ENCODE measurements at regions not wholly inside any gene's neighbourhood (a gene's known extent, or its start where the extent isn't known, plus 50 kb on each side); places are given as distances from the start of the nearest gene placed in this dataset.
"Not testable (repeated sequence)": the region's sequence is repeated elsewhere in the genome, so short reads cannot be mapped to it uniquely, and the experiment has no call there.

DNA sequence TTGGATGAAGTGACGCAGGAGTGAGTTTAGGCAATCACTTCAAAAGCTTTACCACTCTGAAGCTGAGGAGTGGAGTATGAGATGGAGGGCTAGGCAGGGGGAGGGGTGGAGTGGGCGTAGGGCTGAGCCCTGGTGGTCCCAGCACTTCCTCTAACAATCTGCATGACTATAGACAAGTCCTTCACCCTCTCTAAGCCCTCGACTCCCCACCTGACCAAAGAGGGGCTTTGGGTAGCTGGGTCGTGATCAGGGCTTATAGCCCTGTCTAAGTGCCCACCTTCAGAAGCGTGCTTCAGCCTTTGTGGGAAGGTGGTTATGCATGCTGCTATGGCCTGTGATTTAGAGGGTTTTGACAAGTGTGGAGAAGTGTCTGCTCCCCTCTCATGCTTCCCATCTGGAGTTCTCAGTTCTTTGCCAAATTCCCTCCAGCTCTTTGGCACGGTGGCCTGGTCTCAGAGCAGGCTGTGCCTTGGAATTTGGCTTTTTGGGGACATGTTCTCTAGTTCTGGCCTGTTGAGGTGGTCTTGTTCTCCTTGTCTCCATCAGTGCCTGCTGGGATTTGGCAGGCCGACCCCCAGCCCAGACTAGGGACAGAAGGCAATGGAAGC is 53.0 kb downstream of the ACTBL2 start:
- no peak for DNase-seq

DNA sequence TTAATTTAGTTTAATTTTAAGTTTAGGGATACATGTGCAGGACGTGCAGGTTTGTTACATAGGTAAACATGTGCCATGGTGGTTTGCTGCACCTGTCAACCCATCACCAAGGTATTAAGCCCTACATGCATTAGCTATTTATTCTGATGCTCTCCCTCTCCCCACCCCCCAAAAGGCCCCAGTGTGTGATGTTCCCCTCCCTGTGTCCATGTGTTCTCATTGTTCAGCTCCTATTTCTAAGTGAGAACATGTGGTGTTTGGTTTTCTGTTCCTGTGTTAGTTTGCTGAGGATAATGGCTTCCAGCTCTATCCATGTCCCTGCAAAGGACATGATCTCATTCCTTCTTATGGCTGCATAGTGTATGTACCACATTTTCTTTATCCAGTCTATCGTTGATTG is 53.6 kb downstream of the ACTBL2 start:
- not testable (repeated sequence) for DNase-seq

DNA sequence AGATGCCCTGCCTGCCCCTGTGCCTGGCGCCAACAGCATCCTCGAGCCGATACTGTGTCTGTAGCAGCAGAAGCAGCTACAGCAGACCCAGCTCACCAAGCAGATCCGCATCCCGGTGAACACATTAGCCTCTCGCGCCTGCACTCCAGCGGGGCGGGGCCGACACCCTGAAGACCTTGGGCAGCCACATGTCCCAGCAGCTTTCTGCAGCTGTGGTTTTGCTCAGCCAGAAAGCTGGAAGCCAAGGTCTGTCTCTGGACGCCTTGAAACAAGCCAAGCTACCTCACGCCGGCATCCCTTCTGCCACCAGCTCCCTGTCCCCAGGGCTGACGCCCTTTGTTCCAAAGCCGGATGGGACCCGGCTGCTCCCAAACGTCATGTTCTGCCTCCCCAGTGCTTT is 59.6 kb downstream of the ACTBL2 start:
- DNase-seq: no peak

DNA sequence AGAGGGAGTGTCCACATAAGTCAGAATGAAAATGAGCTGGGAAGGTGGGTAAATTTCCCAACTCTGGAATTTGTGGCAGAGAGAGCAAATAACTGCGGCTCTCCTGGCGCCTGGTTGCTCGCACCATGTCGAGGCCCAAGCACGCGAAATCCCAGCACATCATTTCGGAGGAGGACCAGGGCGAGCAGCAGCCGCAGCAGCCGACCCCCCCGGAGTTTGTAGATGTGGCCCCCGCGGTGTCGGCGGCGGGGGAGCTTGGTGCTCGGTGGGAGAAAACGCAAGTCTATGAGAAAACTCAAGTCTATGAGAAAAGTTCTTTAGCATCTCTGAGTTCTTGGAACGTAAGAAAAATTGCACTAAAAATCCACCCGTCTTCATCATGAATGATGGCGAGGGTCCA is 60.3 kb downstream of the ACTBL2 start:
- no peak for DNase-seq

DNA sequence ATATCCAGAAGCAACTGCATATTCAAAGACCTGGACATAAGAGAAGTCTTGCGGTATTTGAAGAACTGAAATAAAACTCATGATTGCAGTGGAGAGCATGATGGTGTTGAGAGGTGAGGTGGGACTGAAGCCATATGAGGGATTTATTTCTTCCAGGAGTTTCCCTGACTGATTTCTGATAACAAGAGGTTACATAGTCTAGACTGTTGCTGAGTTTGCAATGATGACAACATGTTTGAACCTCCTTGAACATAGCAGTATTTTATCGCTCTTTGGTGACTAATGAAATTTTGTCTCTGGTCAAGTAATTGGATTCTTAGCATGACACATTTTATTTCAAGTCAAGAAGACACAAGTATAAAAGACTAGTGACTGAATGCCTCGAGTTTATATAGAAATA is 61.8 kb downstream of the ACTBL2 start:
- no peak for DNase-seq

DNA sequence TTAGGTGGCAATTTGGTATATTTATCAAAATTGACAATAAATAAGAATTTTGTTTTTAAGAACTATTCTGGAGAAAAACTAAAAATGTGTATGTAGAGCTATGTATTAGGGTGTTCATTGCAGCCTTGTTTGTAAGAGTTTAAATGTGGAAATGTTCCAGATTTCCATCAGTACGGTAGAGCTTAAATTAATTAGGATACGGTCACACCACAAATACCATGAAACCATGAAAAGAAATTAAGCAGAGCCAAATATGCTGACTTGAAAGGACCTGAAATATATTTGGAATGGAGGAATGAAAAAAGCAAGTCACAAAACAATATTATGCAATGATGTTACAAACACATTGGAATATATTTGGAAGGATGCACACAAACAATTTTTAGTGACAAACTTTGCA is 64.6 kb downstream of the ACTBL2 start:
- DNase-seq: no peak

DNA sequence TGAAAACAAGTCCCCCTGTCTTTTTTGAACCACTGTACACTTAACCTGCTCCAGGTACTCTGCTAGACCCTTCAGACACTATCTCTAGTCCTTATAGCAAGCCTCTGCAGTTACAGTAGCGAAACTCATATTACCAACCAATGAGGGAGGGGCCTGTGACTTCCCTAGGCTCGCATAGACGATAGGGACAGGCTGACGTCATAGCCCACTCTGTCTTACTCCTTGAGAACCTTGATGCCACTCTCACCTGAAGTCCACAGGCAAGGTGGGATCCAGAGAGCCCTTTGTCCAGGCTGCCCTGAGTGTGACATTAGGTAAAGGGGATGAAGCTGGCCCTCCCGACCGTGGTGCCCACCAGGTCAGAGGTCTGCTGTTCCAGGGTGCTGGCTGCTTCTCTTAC is 65.3 kb downstream of the ACTBL2 start:
- DNase-seq: no peak

DNA sequence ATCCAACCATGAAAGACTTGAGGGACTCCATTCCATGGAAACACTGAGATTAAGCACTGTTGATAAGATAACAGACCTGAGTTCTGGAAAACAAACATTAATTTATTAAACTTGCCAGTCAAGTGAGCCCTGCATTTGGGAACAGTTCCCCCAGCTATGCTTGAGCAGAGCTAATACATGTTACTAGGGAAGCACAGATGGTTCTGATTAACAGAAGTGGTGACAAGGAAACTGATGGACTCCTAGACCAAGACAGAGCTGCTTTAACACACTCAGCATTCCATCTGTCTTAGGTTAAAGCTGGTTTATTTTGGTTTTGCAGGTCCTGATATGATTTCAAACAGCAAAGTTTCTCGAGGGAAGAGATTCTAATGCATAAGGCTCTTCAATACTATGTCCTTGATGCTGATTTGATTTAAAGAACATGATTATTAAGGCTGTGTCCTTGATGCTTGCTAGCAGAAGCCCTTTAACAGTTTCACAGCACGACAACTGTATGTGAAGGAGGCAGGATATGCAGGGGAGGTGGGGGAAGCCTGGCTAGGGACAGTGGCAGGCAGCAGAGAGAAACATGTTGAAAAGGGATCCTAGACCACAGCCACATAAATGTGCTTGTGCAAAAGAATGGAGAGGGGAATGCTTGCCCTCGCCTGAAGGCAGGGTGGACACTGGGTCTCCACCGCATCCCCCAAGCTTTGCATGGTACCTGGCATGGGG is 66.2 kb downstream of the ACTBL2 start:
- DNase-seq: no peak

DNA sequence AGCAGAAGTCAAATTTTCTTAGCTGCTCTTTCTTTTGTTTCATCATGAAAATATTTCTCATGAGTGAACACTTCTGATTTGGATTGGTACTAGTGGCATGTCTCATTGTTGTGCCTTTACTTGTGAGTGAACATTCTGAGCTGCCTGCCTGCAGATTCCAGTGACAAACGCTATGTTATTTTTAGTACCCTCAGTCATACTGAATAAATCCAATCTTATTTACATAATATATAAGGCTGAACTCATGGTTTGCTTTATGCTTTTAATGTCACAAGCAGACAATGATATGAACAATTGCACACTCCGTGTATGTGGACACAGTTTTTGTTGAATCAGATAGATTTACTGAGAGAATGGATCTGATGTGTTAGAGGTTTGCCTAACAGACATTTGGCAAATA is 67.8 kb downstream of the ACTBL2 start:
- DNase-seq: no peak

DNA sequence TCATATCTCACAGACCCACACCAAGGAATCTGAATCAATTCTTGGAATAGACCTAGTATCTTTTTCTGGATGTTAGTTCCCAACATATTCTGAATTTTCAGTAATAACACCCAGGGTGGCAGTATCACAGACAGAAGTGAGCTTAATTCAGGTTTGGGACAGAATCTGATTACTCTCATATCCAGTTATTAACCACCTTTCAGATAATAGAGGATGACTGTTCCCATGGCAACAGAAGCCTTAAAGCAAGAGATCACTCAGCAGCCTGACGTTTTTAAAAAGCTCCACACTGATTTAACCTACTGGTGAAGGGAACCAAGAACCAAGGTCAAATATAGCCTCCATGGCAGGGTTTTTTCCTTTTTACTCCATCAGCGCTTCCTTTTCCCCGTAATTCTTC is 68.4 kb downstream of the ACTBL2 start:
- DNase-seq: no peak

DNA sequence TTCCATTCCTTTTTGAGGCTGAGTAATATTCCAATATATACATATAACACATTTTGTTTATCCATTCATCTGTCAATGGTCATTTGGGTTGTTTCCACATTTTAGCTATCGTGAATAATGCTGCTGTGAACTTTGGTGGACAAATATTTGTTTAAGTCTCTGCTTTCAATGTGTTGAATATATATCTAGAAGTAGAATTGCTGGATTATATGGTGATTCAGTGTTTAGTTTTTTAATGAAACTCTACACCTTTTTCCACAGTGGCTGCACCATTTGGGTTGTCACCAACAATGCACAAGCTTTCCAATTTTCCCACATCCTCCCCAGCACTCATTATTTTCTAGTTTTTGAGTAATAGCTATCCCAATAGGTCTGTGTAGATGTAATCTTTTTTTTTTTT is 69.5 kb downstream of the ACTBL2 start:
- no peak for DNase-seq

DNA sequence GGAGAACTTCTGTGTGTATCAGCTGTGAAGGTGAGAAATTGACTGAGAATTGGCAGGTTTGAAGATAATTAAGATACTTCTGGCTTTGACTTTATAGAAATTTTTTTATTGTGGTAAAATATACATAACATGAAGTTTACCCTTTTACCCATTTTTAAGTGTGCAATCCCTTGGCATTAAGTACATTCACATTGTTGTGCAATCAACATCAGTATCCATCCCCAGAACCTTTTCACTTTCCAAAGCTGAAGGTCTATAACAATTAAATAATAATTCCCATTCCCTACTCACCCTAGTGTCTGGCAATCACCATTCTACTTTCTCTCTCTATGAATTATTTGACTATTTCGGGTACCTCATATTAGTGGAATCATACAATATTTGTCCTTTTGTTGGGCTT is 69.9 kb downstream of the ACTBL2 start:
- DNase-seq: no peak

DNA sequence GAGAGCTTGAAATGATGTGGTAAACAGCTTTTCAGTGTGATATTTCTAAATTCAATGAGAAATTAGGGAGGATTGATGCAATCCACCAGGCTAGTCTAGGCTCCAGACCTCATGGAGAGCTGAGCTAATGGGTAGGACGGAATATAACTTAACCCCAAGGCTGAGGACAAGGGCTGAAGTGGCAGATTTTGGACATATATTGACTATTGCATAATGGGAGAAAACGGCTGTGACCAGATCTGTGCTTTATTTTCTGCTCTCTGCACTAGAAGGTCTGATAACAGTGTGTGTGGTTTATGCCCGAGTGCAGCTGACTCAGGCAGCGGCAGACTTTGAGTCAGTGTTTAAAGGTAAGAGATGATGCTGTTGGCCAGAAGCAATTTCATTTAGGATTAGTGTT is 70.6 kb downstream of the ACTBL2 start:
- no peak for DNase-seq

DNA sequence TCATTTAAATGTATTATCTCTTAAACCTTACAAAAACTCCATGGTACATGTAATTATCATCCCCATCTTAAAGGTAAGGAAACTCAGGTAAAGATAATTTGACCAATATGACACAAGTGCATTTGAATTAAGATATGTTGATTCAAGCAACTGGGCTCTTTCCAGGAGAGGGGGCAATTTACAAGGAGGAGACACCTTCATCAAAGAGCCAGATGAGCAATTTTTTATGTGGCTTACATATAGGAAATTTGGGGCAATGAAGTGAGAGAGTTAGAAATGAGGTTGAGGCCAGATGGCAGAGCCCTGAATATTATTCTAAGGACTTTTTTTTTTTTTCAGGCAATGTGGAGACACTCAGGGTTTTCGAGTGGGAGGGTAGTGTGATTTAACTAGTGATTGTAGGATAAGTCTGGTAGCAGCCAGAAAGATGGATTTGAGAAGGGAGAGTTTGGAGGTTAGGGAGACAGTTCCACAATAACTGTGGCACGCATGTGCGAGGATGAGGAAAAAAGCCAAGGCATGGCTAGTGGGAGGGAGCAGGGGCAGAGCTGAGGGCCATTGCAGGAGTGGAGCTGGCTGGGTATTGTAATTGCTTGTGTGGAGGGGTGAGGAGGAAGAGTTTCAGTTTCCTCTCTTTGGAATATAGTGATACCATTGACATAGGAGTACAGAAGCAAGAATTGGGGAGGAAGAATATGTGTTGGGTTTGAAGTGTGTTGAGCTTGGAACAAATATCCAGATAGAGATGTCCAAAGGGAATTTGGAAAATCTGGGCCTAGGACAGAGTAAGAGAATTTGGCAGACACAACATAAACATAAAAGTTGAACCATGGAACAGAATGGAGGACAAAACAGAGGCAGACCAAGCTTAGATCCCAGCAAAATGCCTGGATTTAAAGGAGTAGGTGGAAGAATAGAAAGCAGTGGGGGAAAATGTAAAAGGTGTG is 72.0 kb downstream of the ACTBL2 start:
- no peak for DNase-seq

DNA sequence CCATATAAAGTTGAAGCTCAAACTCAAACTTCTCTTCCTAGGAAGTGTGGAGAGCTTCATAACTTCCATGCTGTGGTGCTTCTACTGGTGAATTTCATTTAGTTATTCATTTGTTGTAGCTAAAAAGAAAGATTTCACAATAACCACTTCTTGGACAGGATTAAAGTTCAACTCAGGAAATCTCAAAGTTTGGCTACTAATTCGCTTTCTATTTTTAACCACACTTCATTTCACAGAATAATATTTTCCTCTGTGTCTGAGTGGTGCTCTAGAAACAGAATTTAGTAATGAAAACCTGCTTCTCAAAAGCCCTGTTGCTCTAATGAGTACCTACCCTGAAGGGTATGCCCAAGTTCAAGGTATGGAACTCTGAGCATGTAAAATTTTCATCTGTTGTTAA is 73.9 kb downstream of the ACTBL2 start:
- no peak for DNase-seq

DNA sequence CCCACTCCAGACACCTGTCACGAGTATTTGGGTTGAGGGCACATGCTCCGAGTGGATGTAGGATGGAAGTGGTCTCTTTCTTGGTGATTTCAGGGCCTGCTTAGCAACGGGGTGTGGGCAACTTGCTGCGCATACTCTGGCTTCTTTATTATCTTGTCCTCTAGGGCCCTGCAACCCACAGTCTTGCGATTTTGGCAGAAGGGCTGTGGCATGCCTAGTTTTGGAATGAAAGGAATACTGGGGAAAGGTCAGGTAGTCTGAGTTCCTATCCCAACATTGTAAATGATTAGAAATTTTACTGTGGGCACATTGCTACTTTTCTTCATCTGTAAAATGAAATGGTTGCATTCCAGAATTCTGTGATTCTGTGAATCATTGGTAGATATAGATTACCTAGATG is 74.3 kb downstream of the ACTBL2 start:
- DNase-seq: no peak

DNA sequence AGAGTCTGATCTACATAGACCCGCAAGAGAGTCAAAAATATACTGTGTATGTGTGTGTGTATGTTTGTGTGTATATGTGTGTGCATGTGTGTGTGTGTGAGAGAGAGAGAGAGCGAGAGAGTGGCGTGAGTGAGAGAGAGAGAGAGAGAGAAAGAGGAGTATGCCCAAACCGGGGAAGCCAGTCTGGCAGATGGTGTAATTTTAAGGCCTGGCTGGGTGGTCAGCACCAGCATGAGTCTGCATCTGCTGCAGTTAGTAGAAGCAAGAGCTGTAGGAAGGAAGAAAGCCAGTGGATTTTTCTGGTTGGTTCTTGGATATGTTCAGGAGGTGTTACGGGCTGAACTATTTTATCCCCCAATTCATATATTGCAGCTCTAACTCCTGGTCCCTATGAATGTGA is 75.2 kb downstream of the ACTBL2 start:
- DNase-seq: no peak

DNA sequence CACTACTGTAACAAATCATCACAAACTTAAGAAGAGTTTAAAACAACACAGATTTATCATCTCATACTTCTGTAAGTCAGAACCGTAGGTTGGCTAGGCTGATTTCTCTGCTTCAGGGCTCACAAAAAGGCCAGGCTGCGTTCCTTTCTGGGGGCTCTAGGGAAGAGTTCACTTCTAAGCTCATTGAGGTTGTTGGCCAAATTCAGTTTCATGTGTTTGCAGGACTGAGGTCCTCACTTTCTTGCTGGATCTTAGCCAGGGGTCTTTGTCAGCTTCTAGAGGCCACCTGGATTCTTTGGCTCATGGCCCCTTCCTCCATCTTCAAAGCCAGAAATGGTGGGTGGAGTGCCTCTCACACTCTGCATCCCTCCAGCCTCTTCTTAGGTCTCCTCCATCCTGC is 76.0 kb downstream of the ACTBL2 start:
- no peak for DNase-seq

DNA sequence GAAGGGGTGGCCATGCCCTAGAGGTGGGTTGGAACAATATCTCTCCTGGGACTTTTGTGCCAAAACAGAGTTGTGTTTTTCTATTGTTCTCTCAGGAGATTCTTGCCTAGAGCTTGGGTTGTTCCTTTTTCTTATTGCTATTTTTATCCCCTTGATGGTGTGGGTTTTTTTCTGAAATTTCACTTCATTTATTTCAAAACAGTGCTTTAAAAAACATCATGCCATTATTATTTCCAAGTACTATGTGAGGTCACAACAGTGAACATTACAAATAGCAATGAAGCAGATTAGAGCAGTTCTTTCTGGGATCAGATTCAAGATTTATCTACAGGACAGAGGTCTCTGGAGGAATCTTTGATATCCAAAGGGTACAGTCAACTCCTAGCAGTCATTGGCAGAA is 76.6 kb downstream of the ACTBL2 start:
- DNase-seq: no peak

DNA sequence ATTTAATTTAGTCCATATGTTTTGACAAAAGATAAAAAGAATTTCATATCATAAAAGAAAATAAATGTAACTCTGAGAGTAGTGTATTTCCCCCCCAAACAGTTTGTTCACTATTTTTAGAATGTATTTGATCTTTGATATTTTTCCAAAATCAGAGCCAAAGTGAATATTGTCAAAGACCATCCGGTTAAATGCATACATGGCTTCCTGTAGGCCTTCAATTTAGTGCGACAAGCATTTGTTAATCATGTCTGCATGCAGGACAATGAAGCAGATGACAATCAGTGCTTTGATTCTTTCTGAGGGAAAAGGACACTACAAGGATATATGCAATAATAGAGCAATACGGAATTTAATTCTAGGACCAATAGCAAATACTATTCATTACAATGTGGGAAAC is 79.8 kb downstream of the ACTBL2 start:
- no peak for DNase-seq

DNA sequence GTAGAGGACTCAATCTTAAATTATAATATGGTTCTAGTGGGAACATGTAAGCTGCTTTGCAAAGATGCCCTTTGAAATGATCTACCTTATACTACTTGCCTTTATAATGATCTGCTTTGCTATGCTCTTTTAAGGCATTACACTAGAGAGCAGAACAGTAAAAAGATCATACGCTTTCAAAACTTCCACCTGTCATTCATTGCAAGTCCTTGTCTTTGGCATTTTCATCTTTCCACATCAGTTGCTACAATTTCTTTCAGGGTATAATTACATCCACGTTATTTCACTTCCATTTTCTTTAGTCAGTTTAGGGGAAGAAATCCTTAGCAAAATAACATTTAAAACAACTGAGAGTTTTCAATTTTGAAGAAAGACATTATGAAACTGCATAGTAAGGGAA is 80.3 kb downstream of the ACTBL2 start:
- DNase-seq: no peak

DNA sequence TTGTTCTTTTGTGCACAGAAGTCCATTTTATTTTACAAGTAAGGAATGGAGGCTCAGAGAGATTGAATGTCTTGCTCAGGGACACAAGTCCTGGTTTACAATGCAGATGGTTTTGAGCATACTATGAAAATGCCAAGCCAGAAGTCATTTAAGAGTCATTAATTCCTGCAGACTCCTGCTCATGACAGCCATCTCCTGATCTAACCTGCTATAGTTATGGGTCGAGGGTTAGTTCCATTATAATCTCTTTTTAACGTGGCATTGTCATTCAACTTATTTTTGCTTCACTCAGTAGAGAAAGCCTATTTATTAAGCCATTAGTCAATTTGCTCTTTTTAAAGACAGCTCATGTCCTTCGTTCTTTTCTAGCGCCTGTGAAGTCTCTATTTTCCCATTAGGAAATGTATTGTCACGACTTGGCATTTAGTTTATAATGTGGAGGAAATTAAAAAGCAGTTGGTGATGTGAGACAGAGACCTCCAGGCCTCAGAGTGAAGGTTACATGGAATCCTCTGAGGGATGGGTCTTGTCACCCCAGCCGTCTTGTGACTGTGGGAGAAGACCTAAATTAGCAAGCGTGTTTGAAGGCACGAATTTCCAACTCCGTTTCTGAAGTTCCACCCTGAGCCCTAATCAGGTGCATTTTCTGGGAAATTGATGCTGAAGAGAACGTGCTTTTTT is 84.1 kb downstream of the ACTBL2 start:
- no peak for DNase-seq

DNA sequence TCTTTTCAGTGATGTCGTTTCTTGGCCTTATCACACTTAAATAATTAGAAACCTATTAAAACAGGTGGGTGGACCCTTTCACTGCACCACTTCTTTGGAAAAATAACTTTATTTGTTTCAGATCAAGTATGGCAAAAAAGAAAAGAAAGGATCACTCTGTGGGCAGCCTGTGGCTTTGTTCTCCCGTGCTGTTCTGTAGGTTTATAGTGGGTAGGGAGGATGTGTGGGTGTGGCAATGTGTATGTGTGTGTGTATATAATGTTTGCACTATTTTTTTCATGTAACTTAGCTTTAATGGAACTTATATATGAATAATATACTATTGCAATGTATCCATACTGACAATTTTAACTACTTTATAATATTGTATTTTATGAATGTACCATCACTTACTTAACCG is 85.9 kb downstream of the ACTBL2 start:
- no peak for DNase-seq

Data from stimulated activated CD4-positive, alpha-beta T cell treated with anti-CD3 and anti-CD28 coated beads, Interleukin-4, amount 100 ng/mL, for 24 hours (primary cell).